SK-N-MC (cell line): ENCODE measurements at regions not wholly inside any gene's neighbourhood (a gene's known extent, or its start where the extent isn't known, plus 50 kb on each side); places are given as distances from the start of the nearest gene placed in this dataset.

ENCODE experiments used
- EZH2 ChIP-seq: fragments of 200-600 bp; sonication (generic); IDR thresholded peaks from one replicate; pipeline ENCODE4 v1.6.1; 2017; ENCODE audit warnings: antibody characterized with exemption
- FOXP2 ChIP-seq: optimal IDR thresholded peaks from 2 replicates; pipeline ENCODE3; 2011; ENCODE audit warnings: mild to moderate bottlenecking, moderate library complexity; ENCODE audit not compliant: insufficient read depth; ENCODE audit errors: extremely low read length, control extremely low read depth
- POLR2AphosphoS5 ChIP-seq: IDR thresholded peaks from 2 replicates; pipeline ENCODE4 v1.6.1; 2012; ENCODE audit warnings: mild to moderate bottlenecking, low read depth, low read length, borderline replicate concordance

GRCh38 chr9:82586918-82587356, 476.0 kb downstream of the RASEF start:
- TF ChIP-seq EZH2 (no peak), POLR2AphosphoS5 (no peak), FOXP2 (no peak)
